Erythroblast (primary cell): ENCODE measurements at regions not wholly inside any gene's neighbourhood (a gene's known extent, or its start where the extent isn't known, plus 50 kb on each side); places are given as distances from the start of the nearest gene placed in this dataset.

Source experiments
- GATA1 ChIP-seq: IDR thresholded peaks from 2 replicates; pipeline ENCODE4 v1.6.1; 2011; ENCODE audit warnings: low read depth, mild to moderate bottlenecking, control low read depth, low read length, moderate library complexity
- POLR2A ChIP-seq: IDR thresholded peaks from 2 replicates; pipeline ENCODE4 v1.6.1; 2011; ENCODE audit warnings: mild to moderate bottlenecking, low read length

DNA sequence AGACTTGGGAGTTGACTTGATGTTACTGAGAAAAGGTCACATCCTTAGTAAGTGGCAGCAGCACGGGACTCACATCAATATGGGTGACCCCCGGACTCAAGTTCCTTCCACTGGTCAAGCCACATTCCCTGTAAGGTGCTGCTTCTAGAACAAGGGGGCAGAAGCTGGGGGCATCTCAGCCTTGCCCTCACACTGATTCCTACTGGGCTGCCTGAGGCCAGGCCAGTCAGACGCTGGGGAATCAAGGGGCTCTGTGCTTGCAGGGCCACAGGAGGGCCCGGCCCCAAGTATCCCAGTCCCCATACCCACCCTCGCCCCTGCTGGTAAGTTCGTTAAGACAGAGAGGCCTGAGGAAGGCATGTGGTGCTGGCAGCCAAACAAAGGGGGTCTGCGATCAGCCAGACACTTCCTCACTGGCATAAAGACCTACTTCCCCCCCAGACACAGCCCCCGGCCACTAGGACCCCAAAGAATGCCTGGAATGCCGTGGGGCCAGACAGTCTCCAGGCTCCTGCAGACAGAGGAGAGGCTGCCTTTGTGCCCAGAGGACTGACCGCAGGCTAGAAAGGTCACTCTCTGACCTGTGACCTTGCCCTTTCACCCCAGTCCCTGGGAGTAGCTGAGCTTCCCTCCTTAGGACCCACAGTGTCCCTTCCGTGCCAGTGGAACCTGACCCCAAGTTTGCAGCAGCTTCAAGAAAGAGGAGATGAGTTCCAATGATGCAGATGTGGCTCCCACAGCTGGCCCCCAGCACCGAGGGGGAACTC is 83.6 kb downstream of the HS1BP3 start:
- TF ChIP-seq GATA1 (no peak), POLR2A (no peak)
